A673 (cell line): ENCODE measurements at regions not wholly inside any gene's neighbourhood (a gene's known extent, or its start where the extent isn't known, plus 50 kb on each side); places are given as distances from the start of the nearest gene placed in this dataset.

Experiments used
- CTCF ChIP-seq: fragments of 300-800, 200-600 bp; sonication (generic); conservative IDR thresholded peaks from 2 replicates; pipeline ENCODE4 v1.5.1; 2017; ENCODE audit warnings: low read depth, mild to moderate bottlenecking, antibody characterized with exemption, low read length, moderate library complexity, mixed read lengths
- EZH2 ChIP-seq: fragments of 200-600 bp; sonication (generic); IDR thresholded peaks from 2 replicates; pipeline ENCODE4 v1.6.1; 2017; ENCODE audit warnings: borderline replicate concordance, low read depth, mild to moderate bottlenecking, mixed read lengths, antibody characterized with exemption, low read length; ENCODE audit not compliant: poor library complexity, severe bottlenecking

DNA sequence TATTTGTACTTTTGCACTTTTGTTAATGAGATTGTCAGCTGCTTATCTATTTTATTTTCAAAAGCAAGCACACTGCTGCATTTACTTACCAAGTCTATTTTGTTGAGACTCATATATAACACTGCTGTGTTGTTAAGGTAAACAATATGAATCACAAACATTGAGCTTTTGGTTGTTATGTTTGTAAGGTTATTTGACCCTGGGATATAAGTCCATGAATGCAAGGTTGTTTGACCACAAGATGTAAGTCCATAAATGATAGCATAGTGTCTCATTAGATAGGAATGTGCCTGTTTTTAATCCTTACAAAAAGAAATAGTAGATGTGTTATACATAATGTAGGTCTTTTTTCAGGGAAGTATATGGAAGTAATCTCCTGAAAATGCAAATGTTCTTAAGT, 845.9 kb downstream of the CDH9 start:
- TF ChIP-seq CTCF (no peak), EZH2 (no peak)
